OCI-LY1 (cell line): ENCODE measurements at regions not wholly inside any gene's neighbourhood (a gene's known extent, or its start where the extent isn't known, plus 50 kb on each side); places are given as distances from the start of the nearest gene placed in this dataset.

Source experiments
- EZH2 ChIP-seq: fragments of 200-600 bp; sonication (generic), shearing (Covaris generic); IDR thresholded peaks from 2 replicates; pipeline ENCODE4 v1.8.0; 2017; ENCODE audit warnings: borderline replicate concordance, mixed run types, mild to moderate bottlenecking, antibody characterized with exemption, low read length, moderate library complexity, mixed read lengths
- TF ChIP-seq, protein P1 (sequence below): fragments of 200-600 bp; sonication (generic), shearing (Covaris generic); IDR thresholded peaks from 2 replicates; pipeline ENCODE4 v1.5.1; 2017; ENCODE audit warnings: mild to moderate bottlenecking, antibody characterized with exemption, low read length, moderate library complexity, mixed read lengths

DNA sequence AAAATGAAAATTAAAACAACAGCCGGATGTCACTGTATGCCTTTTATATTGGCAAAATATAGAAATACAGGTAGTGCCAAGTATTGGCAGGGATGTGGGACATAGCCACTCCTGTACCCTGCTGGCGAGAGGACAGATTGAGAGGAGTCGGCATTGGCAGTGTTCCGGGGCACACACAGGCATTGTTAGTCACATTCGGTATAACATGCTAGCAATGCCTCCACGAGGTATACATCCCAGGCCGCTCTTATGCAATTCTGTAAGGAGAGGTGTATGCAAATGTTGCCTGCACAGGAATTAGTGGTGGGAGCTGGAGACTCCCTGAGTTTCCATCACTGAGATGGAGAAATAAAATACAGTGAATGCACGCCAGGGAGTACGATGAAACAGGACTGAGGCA is 99.4 kb upstream of the DLG1 start:
- TF ChIP-seq, protein P1, sequence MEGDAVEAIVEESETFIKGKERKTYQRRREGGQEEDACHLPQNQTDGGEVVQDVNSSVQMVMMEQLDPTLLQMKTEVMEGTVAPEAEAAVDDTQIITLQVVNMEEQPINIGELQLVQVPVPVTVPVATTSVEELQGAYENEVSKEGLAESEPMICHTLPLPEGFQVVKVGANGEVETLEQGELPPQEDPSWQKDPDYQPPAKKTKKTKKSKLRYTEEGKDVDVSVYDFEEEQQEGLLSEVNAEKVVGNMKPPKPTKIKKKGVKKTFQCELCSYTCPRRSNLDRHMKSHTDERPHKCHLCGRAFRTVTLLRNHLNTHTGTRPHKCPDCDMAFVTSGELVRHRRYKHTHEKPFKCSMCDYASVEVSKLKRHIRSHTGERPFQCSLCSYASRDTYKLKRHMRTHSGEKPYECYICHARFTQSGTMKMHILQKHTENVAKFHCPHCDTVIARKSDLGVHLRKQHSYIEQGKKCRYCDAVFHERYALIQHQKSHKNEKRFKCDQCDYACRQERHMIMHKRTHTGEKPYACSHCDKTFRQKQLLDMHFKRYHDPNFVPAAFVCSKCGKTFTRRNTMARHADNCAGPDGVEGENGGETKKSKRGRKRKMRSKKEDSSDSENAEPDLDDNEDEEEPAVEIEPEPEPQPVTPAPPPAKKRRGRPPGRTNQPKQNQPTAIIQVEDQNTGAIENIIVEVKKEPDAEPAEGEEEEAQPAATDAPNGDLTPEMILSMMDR, result no peak
- TF ChIP-seq EZH2, result no peak
